ENCODE measurements at regions not wholly inside any gene's neighbourhood (a gene's known extent, or its start where the extent isn't known, plus 50 kb on each side); places are given as distances from the start of the nearest gene placed in this dataset.

DNA sequence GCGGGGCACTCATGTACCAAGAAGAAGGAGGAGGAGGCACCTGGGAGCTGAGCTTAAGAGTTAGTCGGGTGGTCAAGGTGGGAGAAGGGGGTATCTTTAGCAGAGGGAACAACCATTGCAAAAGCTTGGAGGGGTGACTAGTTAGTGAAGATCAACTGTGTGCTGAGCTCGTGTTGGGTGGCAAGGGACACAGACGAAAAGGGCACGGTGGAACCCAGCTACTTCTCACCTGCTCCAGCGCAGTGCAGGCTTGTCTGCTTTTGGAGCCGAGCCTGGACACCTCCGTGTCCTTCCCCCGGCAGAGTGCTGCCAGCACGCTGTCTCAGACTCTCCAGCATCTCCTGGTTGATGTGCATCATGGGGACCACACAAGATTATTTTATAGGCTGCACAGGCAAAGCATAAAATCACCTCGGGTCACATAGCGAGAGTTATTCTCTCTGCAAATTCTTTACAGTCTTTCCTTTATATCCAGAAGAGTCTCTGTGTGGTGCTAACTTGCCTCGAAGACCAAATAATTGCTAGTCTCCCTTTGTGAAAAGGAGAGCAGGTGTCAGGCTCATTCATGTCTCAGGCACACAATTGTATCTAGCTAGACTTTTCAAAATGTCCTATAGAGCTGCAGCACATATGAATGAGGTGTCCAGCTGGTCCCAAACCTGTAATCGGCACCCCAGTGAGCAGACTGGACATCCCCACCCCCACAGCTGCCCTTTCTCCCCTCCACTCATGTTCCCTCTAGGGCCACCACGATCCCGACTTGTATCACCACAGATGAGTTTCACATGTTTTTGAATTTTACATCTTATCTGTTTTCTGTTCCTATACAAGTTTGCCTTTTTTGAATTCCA lies 123.4 kb downstream of the CEBPB start:
- no peak for DNase-seq (ENCODE audit: low read depth)

DNA sequence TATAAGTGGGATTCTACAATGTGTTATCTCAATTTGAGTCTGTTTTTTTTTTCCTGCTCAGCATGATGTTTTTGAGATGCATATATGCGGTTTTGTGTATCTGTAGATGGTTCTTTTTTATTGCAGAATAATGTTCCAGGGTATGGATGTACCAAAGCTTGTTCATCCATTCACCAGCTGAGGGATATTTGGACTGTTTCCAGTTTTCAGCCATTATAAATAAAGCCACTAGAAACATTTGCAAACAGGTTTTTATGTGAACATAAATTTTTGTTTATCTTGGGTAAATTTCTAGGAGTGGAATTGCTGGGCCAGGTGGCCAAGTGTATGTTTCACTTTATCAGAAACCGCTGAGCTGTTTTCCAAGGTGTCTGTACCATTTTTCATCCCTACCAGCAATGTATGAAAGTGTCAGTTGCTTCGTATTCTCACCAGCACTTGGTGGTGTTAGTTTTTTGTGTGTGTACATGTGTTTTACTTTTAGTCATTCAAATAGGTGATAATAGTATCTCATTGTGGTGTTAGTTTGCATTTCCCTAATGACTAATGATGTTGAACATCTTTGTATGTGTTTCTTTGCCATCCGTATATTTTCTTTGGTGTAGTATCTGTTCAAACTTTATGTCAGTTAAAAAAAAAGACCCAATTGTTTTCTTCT lies 124.2 kb downstream of the CEBPB start:
- no peak for DNase-seq (ENCODE audit: low read depth)

DNA sequence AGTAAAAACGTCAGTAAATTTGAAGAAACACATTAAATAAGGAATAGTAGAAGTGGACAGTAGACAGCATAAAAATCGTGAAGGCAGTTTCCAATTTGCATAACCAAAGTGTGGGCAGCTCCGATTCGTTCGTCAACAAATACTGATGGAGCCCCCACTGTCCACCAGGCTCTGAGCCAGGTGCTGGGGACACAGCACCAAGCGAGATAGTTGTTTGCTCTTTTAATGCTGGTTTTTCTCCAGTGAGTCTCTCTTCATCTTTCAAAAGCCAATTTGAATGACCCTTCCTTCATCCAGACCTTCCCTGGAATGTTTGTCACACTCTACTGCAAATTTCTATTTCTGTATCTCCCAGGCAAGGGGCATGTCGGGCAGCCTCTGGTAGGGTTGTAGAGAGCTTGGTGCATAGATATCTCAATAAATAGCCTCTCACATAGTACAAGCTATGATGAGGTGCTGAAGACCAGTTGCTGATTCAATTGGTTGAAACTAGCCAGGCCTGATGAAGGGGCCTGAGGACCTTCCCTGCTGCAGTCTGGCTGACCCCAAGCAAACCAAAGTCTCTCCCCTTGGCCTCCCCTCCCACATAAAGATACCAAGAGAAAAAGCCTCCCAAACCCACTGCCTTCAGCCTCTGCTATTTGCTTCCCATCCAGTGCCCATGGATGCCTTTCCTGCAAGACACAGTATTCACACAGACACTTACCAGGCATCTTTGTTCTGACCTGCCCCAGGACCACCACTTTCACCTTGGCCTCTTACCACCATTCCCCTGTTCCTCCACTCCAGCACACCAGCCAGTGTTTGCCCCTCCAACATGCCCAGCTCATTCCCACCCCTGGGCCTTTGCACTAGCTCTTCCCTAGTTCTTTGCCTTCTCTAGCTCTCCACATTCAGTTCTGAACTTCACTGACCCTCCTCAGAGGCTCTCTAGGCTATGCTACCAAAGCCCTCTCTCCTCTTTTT lies 125.2 kb downstream of the CEBPB start:
- no peak for DNase-seq (ENCODE audit: low read depth)

DNA sequence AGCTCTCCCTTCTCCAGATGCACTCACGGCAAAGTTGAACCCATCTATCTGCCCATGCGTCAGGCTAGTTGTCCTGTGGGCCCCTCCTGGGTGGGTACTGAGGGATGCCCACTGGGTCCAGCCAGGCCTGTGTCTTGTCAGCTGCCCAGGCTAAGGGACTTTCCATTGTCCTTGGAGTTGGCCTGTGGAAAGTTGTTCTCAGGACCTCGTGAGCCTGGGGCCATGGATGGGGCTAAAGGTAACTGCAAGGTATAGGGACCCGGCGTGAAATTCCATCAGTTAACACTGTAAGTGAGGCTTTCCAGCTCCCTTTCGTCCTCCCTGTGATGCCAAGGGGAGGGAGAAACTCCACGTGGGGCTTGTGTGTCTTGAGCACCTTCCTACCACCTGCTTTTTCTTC lies 126.5 kb downstream of the CEBPB start:
- DNase-seq (ENCODE audit: low read depth): no peak

DNA sequence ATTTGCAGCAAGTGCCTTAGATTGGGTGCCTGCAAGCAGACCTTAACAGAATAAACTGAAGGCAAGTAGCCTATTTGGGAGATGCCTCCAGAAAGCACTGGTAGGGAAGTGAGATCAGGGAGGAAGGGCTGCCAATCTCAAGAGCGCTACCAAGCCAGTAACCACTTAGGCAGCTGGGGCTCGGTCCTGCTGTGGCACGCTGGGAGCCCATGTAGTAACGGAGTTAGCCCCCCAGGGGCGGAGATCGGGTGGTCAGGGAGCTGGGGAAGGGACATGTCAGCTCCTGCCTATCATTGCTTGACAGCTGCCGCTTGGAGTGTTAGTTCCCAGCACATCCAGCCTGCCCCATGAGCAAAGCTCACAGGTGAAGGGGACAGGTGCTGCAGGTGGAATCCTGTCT lies 127.0 kb downstream of the CEBPB start:
- DNase-seq (ENCODE audit: low read depth): no peak

DNA sequence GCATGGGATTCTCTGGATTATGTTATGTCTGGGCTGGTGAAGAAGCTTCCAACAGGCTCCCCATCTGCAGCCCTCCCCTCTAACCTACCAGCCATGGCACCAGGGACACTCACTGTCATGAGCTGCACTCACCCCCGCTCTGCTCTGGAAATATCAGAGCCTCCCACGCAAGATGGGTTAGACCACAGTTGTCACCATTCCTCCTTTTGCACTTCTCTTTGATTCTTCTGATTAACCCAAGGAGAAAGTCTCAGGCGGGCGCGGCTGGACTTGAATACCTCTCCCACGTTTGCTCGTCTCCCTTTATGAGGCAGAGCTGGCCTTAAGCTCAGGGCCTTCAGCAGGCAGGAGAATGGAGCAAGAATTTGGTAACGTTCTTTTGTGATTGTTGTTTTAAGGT lies 128.1 kb downstream of the CEBPB start:
- DNase-seq (ENCODE audit: low read depth): no peak

DNA sequence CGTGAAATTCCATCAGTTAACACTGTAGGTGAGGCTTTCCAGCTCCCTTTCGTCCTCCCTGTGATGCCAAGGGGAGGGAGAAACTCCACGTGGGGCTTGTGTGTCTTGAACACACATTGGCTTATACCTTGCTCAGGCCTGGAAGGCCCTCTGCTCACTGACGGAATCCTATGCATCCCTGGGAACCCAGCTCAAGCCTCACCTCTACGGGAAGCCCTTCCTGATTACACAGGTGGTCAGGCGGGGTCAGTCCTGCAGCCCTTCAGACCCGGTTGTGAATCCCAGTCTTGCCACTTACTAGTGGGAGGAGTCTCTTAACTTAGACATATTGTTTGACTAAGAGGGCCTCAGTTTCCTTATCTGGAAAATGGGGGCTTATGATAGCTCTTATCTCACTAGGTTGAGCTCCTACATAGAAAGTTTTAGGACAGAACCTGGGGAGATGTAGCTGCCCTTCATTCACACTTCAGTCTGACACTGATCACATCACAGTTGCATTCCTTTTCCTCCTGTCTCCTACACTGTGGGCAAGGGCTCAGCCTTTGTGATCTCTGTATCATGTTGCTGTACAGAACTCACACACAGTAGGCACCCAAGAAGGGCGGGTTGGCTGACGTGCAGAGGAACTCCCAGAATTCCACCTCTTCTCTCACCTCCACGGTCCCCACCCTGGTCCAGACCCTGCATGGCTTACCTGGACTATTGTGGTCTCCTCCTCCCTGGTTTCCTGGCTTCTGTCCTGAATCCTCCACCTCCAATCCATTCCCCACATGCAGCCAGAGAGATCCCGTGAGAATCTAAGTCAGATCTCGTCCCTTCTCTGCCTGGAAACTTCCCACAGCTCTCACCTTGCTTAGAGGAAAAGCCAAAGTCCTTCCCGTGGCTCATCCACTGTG lies 129.6 kb downstream of the CEBPB start:
- no peak for DNase-seq (ENCODE audit: low read depth)

DNA sequence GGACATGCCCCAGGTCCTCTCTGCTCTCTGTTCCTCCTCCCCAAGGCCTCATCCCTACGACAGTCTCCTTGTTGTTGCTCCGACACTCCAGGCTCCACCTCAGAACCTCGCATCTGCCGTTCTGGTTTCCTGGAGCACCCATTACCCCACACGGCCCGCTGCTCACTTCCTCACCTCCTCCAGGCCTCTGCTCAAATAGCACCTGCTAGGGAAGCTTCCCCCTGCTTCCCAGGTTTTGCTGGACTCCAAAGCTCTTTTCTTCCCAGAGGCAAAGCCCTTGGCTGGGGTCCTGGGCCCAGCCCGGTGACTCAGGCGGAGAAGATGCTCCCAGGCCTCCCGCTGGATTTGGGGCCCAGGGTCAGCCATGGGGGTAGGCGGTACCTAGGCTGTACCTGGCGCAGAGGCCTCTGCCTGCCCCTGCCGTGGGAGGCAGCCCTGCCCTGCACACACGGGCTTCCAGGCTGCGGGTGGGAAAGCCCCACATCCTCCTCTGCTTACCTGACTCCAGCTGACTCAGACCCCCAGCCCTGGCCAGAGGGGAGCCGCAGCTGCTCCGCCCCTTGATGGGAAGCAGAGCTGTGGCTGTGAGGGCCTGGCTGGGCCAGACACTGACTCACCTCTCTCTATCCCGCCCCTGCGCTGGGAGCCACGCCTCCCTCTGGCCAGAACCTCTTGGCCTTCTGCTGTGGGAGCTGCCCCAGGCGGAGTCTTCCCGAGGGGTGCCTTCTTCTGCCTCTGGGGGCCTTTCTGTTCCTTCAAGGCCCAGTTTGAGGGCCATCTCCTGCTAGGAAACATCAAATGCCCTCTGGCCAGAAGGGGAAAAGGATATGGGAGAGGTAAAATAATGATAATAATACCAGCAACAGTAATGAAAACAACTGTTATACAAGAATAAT lies 130.5 kb downstream of the CEBPB start:
- no peak for DNase-seq (ENCODE audit: low read depth)

DNA sequence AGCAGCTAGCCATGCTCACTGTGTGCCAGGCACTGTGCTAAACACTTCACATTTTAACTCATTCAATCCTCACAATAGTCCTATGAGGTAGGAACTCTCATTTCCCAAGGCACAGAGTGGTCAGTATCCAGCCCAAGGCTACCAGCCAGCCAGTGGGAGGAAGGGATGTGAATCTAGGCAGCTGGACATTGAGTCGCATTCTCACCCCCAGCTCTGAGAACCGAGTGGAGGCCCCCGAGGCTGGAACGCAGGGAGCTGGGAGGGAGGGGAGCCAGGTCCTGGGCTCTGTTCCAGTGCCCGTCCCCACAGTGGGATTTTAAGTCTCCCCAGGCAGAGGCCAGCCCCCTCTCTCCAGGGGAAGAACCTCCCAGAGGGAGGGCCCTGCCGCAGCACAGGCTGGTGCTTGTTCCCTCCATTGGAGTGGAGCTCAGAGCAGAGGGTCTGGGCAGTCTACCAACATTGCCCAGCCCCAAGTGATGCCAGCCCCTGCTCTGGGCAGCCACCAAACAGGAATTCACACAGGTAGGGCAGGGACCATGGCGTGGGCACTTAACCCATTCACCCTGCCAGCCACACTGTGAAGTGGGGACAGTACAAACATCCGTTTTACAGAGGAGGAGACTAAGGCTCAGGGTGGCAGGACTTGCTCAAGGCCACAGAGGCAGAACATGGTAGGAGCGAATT lies 131.3 kb downstream of the CEBPB start:
- DNase-seq (ENCODE audit: low read depth): no peak

DNA sequence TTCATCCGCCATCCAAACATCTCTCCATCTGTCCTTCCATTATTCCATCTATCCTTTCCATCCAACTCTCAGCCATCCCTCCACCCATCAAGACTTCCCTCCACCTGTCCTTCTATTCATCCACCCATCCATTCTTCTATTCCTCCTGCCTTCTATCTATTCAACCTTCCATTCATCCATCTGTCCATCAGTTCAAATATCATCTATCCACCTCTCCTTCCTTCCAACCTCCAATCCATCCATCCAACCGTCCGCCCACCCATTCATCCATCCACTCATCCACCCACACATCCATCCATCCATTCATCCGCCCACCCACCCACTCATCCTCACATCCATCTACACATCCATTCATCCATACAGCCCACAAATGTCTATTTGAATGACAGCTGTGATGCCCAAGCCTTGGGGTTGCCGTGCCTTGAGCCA lies 132.1 kb downstream of the CEBPB start:
- DNase-seq (ENCODE audit: low read depth): no peak

DNA sequence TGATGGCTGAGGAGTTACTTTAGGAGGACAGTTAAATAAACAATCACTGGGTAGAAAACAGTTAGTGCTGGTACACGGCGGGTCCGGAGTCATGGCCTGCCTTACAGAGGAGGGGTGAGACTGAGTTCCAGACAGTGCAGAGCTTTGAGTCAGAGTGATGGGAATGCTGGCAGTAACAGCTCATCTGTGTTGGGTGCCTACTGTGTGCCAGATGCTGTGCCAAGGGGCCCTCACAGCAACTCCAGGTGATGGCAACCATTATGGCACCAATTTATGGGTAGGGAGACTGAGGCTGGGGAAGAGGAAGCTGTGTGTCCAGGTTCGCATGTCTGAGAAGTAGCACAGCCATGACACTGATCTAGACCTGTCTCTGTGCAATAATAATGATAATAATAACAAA lies 132.6 kb downstream of the CEBPB start:
- no peak for DNase-seq (ENCODE audit: low read depth)

DNA sequence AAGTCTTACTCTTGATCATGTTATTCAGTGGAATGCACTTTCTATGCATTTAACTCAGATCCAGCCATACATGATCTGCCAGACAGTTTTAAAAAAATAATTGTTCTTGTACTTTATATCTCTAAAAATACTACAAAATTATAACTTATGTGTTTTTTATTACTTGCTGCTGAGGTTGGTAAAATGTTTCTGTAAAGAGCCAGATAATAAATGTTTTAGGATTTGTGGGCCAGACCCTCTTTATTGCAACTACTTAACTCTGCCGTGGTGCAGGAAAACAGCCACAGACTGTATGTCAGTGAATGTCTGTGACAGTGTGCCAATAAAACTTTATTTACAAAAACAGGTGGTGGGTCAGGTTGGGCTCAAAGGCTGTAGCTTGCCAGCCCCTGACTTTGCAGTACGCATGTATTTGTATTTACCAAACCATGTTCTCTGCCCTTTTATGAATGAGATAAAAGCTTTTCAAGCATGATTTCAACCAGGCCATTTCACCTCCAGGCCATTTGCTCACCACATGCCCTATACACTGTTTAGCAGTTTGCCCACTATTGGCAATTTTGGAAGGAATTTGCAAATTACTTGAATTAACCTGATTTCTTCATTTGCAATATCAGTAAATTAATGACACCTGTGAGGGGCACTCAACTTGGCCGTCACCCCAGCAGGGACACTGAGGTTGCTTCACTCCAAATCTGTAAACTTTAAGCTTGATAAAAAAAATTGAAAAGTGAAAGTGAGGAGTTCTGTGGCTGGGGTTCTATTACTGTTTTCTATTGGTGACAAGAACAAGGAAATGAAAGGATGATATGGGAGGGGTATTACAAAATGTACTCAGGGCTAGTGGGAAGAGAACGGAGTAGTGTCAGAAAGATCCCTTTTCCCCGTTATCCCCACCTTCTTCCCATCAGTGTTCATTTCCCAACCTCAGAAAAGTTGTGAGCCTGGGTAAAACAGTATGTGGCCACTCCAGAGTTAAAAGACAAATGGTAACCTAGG lies 133.4 kb downstream of the CEBPB start:
- no peak for DNase-seq (ENCODE audit: low read depth)

DNA sequence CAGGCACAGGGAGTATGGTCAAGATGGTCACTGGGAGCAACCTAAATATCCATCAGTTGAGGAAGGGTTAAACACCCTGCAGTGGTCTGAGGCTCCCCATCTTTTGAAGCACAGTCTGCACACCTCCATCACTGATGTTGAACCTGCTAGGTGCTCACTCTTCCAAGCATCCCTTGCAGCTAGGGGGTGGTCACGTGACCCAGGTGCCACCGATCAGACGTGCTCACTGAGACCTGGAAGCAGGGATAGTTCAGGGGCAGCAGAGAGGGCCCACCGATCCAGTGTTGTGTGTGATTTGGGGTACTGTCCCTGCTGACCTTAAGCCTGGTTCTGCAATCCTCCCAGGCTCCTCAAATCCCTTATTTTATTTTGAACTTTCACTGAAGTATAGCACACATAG lies 134.6 kb downstream of the CEBPB start:
- no peak for DNase-seq (ENCODE audit: low read depth)

DNA sequence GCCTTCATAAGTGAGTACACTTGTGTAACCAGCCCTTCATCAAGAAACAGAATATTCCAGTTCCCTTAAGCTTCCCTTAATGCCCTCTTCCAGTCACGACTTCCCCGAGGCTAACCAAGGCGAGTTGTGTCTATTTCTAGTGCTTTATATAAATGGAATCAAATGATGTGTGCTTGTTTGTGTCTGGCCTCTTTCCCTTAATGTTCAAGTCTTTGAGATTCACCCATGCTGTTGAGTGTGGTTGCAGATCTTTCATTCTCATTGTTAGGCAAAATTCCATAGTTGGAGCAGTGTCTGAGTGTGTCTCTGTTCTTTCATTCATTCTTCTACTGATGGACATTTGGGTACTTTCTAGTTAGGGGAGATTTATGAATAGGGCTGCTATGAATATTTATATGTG lies 135.0 kb downstream of the CEBPB start:
- no peak for DNase-seq (ENCODE audit: low read depth)

DNA sequence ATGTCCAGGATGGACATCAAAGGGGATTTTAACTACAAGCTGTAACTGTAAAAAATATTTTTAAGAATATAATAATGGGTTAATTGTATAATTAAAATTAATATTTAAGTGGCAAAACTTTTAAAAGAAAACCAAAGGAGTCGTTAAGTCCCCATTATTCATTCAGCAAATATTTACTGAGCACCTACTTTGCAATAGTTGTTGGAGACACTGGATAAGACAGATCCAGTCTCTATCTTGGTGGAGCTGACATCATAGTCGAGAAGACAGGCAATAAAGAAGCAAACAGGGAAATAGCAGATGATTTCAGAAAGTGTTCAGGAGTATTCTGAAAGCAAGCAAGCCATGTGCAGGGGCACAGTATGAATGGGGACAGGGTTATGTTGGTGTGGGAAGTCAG lies 137.0 kb downstream of the CEBPB start:
- DNase-seq (ENCODE audit: low read depth): no peak

DNA sequence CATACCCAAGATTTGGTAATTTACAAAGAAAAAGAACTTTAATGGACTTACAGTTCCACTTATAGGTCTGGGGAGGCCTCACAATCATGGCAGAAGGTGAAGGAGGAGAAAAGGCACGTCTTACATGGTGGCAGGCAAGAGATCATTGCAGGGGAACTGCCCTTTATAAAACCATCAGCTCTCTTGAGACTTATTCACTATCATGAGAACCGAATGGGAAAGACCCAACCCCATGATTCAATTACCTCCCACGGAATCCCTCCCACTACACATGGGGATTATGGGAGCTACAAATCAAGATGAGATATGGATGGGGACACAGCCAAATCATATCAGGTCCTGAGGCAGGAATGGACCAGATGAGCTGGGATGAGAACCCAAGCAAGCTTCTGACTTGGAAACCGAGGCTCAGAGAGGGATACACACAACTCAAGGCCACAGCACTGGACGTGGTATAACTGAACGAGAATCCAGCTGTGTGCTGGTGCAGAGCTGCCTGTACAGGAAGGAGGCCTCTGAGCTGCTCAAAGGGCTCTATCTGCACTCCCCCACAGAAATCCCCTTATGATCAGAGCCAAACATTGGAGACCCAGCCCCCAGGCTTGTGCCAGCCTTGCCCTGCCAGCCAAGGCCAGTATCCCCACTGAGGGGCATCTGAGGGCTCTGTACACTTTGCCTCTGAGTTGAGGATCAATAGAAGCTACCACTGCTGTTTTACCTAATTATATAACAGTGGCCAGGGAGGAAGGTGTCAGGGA lies 137.8 kb downstream of the CEBPB start:
- no peak for DNase-seq (ENCODE audit: low read depth)

DNA sequence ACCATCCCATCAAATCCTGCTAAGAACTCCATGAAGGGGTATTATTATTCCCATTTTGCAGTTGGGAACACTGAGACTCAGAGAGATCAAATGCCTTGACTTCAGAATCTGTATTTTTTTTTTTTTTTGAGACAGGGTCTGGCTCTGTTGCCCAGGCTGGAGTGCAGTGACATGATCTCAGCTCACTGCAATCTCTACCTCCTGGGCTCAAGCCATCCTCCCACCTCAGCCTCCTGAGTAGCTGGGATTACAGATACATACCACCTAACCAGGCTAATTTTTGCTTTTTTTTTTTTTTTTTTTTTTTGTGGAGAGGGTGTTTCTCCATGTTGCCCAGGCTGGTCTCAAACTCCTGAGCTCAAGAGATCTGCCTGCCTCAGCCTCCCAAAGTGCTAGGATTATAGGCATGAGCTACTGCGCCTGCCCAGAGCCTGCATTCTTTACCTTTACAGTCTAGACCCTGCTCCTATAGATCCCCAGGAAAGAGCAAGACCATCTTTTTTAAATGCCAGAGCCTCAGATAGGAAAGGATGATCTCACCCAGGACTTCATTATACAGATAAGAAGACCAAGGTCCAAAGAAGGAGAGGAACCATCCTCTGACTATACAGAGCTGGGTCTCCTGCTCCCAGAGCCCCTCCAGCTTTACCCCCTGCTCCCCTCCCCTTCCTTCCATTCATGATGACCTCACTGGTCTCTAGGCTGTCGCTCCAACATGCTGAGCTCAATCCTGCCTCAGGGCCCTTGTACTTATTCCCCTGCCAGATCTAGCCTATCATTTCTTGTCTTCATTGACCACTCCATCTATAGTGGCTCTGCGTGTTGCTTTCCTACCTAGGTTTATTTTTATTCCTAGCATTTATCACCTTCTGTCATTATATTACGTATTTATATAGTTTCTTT lies 138.6 kb downstream of the CEBPB start:
- DNase-seq (ENCODE audit: low read depth): no peak

Measured in stimulated activated CD8-positive, alpha-beta memory T cell treated with anti-CD3 and anti-CD28 coated beads, Interleukin-15, amount 100 ng/mL, for 24 hours (primary cell).